Fibroblast of lung (primary cell): ENCODE measurements at regions not wholly inside any gene's neighbourhood (a gene's known extent, or its start where the extent isn't known, plus 50 kb on each side); places are given as distances from the start of the nearest gene placed in this dataset.

ENCODE experiments used
- CTCF ChIP-seq, 2 donors: IDR thresholded peaks in 1 of 2; conservative IDR thresholded peaks in 1 of 2; 1 replicate in 1 of 2; 2 replicates in 1 of 2; pipeline ENCODE4 v1.5.1; 2011 to 2012; ENCODE audit warnings: low read length in 2 of 2, control low read depth in 1 of 2, inconsistent platforms in 1 of 2, low read depth in 1 of 2, mild to moderate bottlenecking in 1 of 2
- EZH2 ChIP-seq: IDR thresholded peaks from 2 replicates; pipeline ENCODE4 v1.5.1; 2012; ENCODE audit warnings: low read length, control low read depth, mild to moderate bottlenecking; ENCODE audit errors: missing control alignments

GRCh38 chr12:127235761-127236160 is 1031.2 kb upstream of the TMEM132C start:
- TF ChIP-seq CTCF (conservative IDR thresholded peaks at IDR 0.05 in 1 of 2, IDR thresholded peaks at IDR 0.05 in 1 of 2; ENCODE audit: low read depth in 1 of 2, low read length in 2 of 2) = no peak
- no peak for TF ChIP-seq EZH2
